ENCODE measurements at regions not wholly inside any gene's neighbourhood (a gene's known extent, or its start where the extent isn't known, plus 50 kb on each side); places are given as distances from the start of the nearest gene placed in this dataset.

DNA sequence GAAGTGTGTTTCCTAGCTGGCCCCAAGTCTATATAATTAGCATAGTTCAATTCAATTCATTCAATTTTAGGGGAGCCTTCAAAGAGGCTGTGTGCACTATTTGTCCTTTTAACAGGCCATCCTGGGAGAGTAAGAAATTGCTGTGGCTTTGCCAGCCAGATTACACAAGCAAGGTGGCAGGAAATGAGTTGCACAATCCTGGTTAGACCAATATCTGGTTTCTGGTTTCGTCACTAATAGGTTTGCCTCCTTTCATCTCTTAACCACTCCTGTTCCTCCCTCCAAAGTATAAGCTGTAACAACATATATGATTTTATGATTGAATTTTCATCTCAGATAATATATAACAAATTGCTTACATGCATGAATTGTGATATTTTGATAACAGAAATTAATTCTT lies 84.1 kb upstream of the NEGR1 start:
- TF ChIP-seq CTCF (IDR thresholded peaks at IDR 0.05; ENCODE audit: poor library complexity, severe bottlenecking) = no peak
- Histone ChIP-seq H3K36me3 (ENCODE audit: low read depth) (no peaks in the 10 kb centered on the region), H3K27me3 (ENCODE audit: insufficient read depth, poor library complexity, severe bottlenecking) (no peaks in the 10 kb centered on the region), H3K9me3 (ENCODE audit: severe bottlenecking) (no peaks in the 10 kb centered on the region), H3K4me1 (ENCODE audit: insufficient read depth, poor library complexity, severe bottlenecking) (peaks cover 13% of the 10 kb centered on the region), H3K27ac (ENCODE audit: poor library complexity, severe bottlenecking) (no peak overlapping the region), H3K4me3 (ENCODE audit: severe bottlenecking) (no peak overlapping the region)
- DNase-seq (ENCODE audit: low spot score) (no peak), ATAC-seq (ENCODE audit: low read depth) (peak; percentile 94)

DNA sequence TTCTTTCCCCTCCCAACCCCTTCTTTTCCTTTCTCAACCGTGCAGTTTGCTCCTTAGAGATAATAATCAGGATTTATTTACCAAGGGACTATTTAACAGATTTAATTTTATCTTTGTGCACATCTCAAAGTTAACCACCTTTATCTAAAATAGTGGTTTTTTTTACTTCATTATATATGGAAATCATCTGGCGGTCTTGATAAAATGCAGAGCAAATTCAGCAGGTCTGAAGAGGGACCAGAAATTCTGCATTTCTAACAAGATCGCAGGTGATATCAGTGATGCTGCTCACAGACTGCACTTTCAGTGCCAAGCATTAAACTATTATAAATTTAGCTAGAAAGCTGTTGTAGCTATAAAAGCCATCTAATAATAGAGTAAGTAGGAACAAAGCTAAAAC lies 83.4 kb upstream of the NEGR1 start:
- Histone ChIP-seq H3K4me3 (ENCODE audit: severe bottlenecking) (no peak overlapping the region), H3K27me3 (ENCODE audit: insufficient read depth, poor library complexity, severe bottlenecking) (no peaks in the 10 kb centered on the region), H3K4me1 (ENCODE audit: insufficient read depth, poor library complexity, severe bottlenecking) (peaks cover 12% of the 10 kb centered on the region), H3K36me3 (ENCODE audit: low read depth) (no peaks in the 10 kb centered on the region), H3K27ac (ENCODE audit: poor library complexity, severe bottlenecking) (no peak overlapping the region), H3K9me3 (ENCODE audit: severe bottlenecking) (no peaks in the 10 kb centered on the region)
- DNase-seq (ENCODE audit: low spot score) (no peak), ATAC-seq (ENCODE audit: low read depth) (no peak)
- no peak for TF ChIP-seq CTCF (IDR thresholded peaks at IDR 0.05; ENCODE audit: poor library complexity, severe bottlenecking)

GRCh38 chr1:72362538-72362937 lies 80.2 kb upstream of the NEGR1 start:
- H3K27ac ChIP-seq (ENCODE audit: poor library complexity, severe bottlenecking) = no peak overlapping the region
- no peak for DNase-seq (ENCODE audit: low spot score)

DNA sequence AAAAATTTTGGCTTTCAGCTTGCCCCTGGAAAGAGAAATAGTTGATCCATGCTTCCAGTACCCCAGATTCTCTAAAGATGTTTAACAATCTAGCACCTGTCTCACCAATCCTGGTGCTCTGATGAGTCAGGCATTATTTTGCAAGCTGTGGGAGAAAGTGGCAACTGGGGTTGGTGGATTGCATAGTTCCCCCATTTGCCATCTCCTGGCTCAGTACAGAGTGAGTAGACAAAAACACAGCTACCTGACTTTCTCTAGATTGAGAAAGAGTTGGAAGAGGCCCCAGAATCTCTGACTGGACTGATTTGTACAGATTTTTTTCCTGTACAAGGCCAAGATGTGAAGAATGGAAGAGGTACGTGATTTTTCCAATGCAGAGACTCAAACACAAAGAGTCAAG lies 75.1 kb upstream of the NEGR1 start:
- TF ChIP-seq CTCF (IDR thresholded peaks at IDR 0.05; ENCODE audit: poor library complexity, severe bottlenecking) = no peak
- no peaks in the 10 kb centered on the region for H3K4me1 ChIP-seq (ENCODE audit: insufficient read depth, poor library complexity, severe bottlenecking)
- no peak for DNase-seq (ENCODE audit: low spot score)

More at GRCh38 chr1:72362538-72362937, 80.2 kb upstream of the NEGR1 start:
- ATAC-seq (ENCODE audit: low read depth) = no peak
- no peak for TF ChIP-seq CTCF (IDR thresholded peaks at IDR 0.05; ENCODE audit: poor library complexity, severe bottlenecking)
- Histone ChIP-seq H3K4me1 (ENCODE audit: insufficient read depth, poor library complexity, severe bottlenecking) (peaks cover 12% of the 10 kb centered on the region), H3K4me3 (ENCODE audit: severe bottlenecking) (no peak overlapping the region), H3K9me3 (ENCODE audit: severe bottlenecking) (no peaks in the 10 kb centered on the region), H3K36me3 (ENCODE audit: low read depth) (no peaks in the 10 kb centered on the region), H3K27me3 (ENCODE audit: insufficient read depth, poor library complexity, severe bottlenecking) (no peaks in the 10 kb centered on the region)

GRCh38 chr1:72355899-72356298 lies 73.6 kb upstream of the NEGR1 start:
- no peak for ATAC-seq (ENCODE audit: low read depth)
- no peak for DNase-seq (ENCODE audit: low spot score)

More for the DNA sequence above, 75.1 kb upstream of the NEGR1 start:
- Histone ChIP-seq H3K27me3 (ENCODE audit: insufficient read depth, poor library complexity, severe bottlenecking) (no peaks in the 10 kb centered on the region), H3K36me3 (ENCODE audit: low read depth) (no peaks in the 10 kb centered on the region), H3K9me3 (ENCODE audit: severe bottlenecking) (no peaks in the 10 kb centered on the region), H3K4me3 (ENCODE audit: severe bottlenecking) (no peak overlapping the region), H3K27ac (ENCODE audit: poor library complexity, severe bottlenecking) (no peak overlapping the region)
- peak; percentile 94 for ATAC-seq (ENCODE audit: low read depth)

More at GRCh38 chr1:72355899-72356298, 73.6 kb upstream of the NEGR1 start:
- Histone ChIP-seq H3K4me1 (ENCODE audit: insufficient read depth, poor library complexity, severe bottlenecking) (no peaks in the 10 kb centered on the region), H3K4me3 (ENCODE audit: severe bottlenecking) (no peak overlapping the region), H3K9me3 (ENCODE audit: severe bottlenecking) (no peaks in the 10 kb centered on the region), H3K27me3 (ENCODE audit: insufficient read depth, poor library complexity, severe bottlenecking) (no peaks in the 10 kb centered on the region), H3K36me3 (ENCODE audit: low read depth) (no peaks in the 10 kb centered on the region), H3K27ac (ENCODE audit: poor library complexity, severe bottlenecking) (no peak overlapping the region)
- no peak for TF ChIP-seq CTCF (IDR thresholded peaks at IDR 0.05; ENCODE audit: poor library complexity, severe bottlenecking)

All from RWPE2 (cell line).